GM13977 (cell line): ENCODE measurements at regions not wholly inside any gene's neighbourhood (a gene's known extent, or its start where the extent isn't known, plus 50 kb on each side); places are given as distances from the start of the nearest gene placed in this dataset.

Experiments used
- DNase-seq: peaks from one replicate; pipeline ENCODE4 v3.0.0; 2012; ENCODE audit warnings: low spot score
- CTCF ChIP-seq: IDR thresholded peaks from 2 replicates; pipeline ENCODE4 v1.5.1; 2012; ENCODE audit warnings: mild to moderate bottlenecking, control low read depth; ENCODE audit not compliant: insufficient read depth; ENCODE audit errors: extremely low read depth, missing control alignments
- in situ Hi-C: fragments of 300-500 bp; cut with MboI; formaldehyde crosslinking; loops from one replicate; pipeline ENCODE4 v1.12.0; 2022; ENCODE audit warnings: low sequenced_read_pairs, low pct_unique_long_range_greater_than_20kb, mixed read lengths, inconsistent platforms; ENCODE audit not compliant: unreplicated experiment

- no peak for DNase-seq
- in situ Hi-C loops: no loop called here
- no peak for TF ChIP-seq CTCF
These were observed 84.0 kb upstream of the APC start for GRCh38 chr5:112653638-112654205.

GRCh38 chr5:112655513-112655912 lies 82.2 kb upstream of the APC start:
- DNase-seq: no peak
- no peak for TF ChIP-seq CTCF
- in situ Hi-C loops: no loop called here

- in situ Hi-C loops: no loop called here
- no peak for DNase-seq
- TF ChIP-seq CTCF: no peak
These were observed 81.2 kb upstream of the APC start for GRCh38 chr5:112656451-112656850.

GRCh38 chr5:112657804-112658203 lies 79.9 kb upstream of the APC start:
- TF ChIP-seq CTCF: no peak
- in situ Hi-C loops: no loop called here
- DNase-seq: no peak

- no peak for DNase-seq
- in situ Hi-C loops: no loop called here
- TF ChIP-seq CTCF: no peak
These were observed 77.3 kb upstream of the APC start for GRCh38 chr5:112660359-112660758.

- no peak for DNase-seq
- TF ChIP-seq CTCF: no peak
- in situ Hi-C loops: no loop called here
These were observed 74.5 kb upstream of the APC start for GRCh38 chr5:112663146-112663545.

- in situ Hi-C loops: no loop called here
- no peak for TF ChIP-seq CTCF
- DNase-seq: no peak
These were observed 69.7 kb upstream of the APC start for GRCh38 chr5:112668016-112668415.
